ENCODE measurements at regions not wholly inside any gene's neighbourhood (a gene's known extent, or its start where the extent isn't known, plus 50 kb on each side); places are given as distances from the start of the nearest gene placed in this dataset.

GRCh38 chr22:44627521-44628139 is 74.4 kb upstream of the PRR5 start (continued):
- TF ChIP-seq ZNF512 (CRISPR knock-in tag; IDR thresholded peaks at IDR 0.05; ENCODE audit: borderline replicate concordance): no peak

- H3K27me3 Mint-ChIP-seq (ENCODE audit: low read depth): peaks cover 87% of the 10 kb centered on the region
- no peaks in the 10 kb centered on the region for H3K36me3 Mint-ChIP-seq
- CTCF ChIA-PET: interaction anchor here (0.5 to 5.2 kb wide), 24 partner anchors 26 to 743 kb away, joined by 3 to 44 read pairs (median 4); no protein-coding TSS in a partner anchor
- no peak overlapping the region for H3K4me3 Mint-ChIP-seq
- peak; percentile 75 for ATAC-seq
- no peaks in the 10 kb centered on the region for H3K4me1 Mint-ChIP-seq
- POLR2A ChIA-PET: no interaction called here
- H3K27ac Mint-ChIP-seq: no peak overlapping the region
- peaks cover under 1% of the 10 kb centered on the region; the same call in 1 of the 2 replicates for H3K9me3 Mint-ChIP-seq
- DNase-seq (ENCODE audit: low spot score): peak; percentile 84
- TF ChIP-seq ZNF425 (CRISPR knock-in tag; conservative IDR thresholded peaks at IDR 0.05) (no peak), ZNF281 (CRISPR knock-in tag; IDR thresholded peaks at IDR 0.05) (no peak), ZNF138 (CRISPR knock-in tag; conservative IDR thresholded peaks at IDR 0.05) (no peak), MAX (CRISPR knock-in tag; IDR thresholded peaks at IDR 0.05) (0 out of 2 replicates have a peak, but pooled peaks have one; percentile 33), ZNF396 (CRISPR knock-in tag; IDR thresholded peaks at IDR 0.05; ENCODE audit: borderline replicate concordance) (no peak), ZNF423 (CRISPR knock-in tag; IDR thresholded peaks at IDR 0.05) (peak; percentile 81), ZBTB43 (CRISPR knock-in tag; IDR thresholded peaks at IDR 0.05) (no peak), MYBL2 (CRISPR knock-in tag; IDR thresholded peaks at IDR 0.05) (no peak), NFYB (CRISPR knock-in tag; conservative IDR thresholded peaks at IDR 0.05; ENCODE audit: low read depth) (no peak), JUN (CRISPR knock-in tag; IDR thresholded peaks at IDR 0.05) (no peak), CTCF (IDR thresholded peaks at IDR 0.05) (peak; percentile 96), SOX15 (CRISPR knock-in tag; IDR thresholded peaks at IDR 0.05) (no peak), TEAD4 (CRISPR knock-in tag; IDR thresholded peaks at IDR 0.05) (no peak), ARID4B (CRISPR knock-in tag; IDR thresholded peaks at IDR 0.05; ENCODE audit: borderline replicate concordance) (no peak), STAT6 (CRISPR knock-in tag; conservative IDR thresholded peaks at IDR 0.05; ENCODE audit: low read depth) (no peak)
Measured at GRCh38 chr22:44625981-44626687, 75.9 kb upstream of the PRR5 start.

Measured in WTC11 (cell line).